SK-N-SH (cell line): ENCODE measurements at regions not wholly inside any gene's neighbourhood (a gene's known extent, or its start where the extent isn't known, plus 50 kb on each side); places are given as distances from the start of the nearest gene placed in this dataset.

Source experiments
- CTCF ChIA-PET: fragments of 300-600, 350-600 bp; formaldehyde crosslinking; extraction: SDS; loops from one replicate; lab custom pipeline; 2021; lab: Yijun Ruan, JAX
- POLR2A ChIA-PET: fragments of 350-600 bp; sonication (Branson Sonifier 250); formaldehyde crosslinking; extraction: SDS; loops from one replicate; lab custom pipeline; 2020; ENCODE audit warnings: antibody characterized with exemption, inconsistent platforms; lab: Yijun Ruan, JAX
- DNase-seq: peaks from one replicate; pipeline ENCODE4 v3.0.0; 2012
- H2AFZ ChIP-seq: fragments of 200-600 bp; sonication (generic); 2 replicates; pipeline ENCODE4 v1.8.1; 2016; ENCODE audit warnings: antibody characterized with exemption, mild to moderate bottlenecking, low read depth
- H3F3A ChIP-seq: fragments of 200-600 bp; sonication (generic); replicated peaks from 2 replicates; pipeline ENCODE3; 2016; ENCODE audit warnings: antibody characterized with exemption, mild to moderate bottlenecking; ENCODE audit not compliant: insufficient read depth
- H3K27ac ChIP-seq, 2 experiments: fragments of 200-500 bp in 1 of 2; fragments of 200-600 bp in 1 of 2; sonication (Bioruptor generic) in 1 of 2; sonication (generic), shearing (Covaris generic) in 1 of 2; 2 replicates each; pipeline versions ENCODE4 v1.5.1 to v1.6.1; 2014 to 2016; ENCODE audit warnings: low read depth in 2 of 2, inconsistent platforms in 1 of 2, low read length in 1 of 2, mild to moderate bottlenecking in 1 of 2, mixed read lengths in 1 of 2
- H3K27me3 ChIP-seq: fragments of 200-600 bp; sonication (generic), shearing (Covaris generic); 2 replicates; pipeline ENCODE4 v1.6.1; 2016; ENCODE audit warnings: mixed run types; ENCODE audit not compliant: insufficient read depth
- H3K36me3 ChIP-seq, 2 experiments: fragments of 200-500 bp in 1 of 2; fragments of 200-600 bp in 1 of 2; sonication (Bioruptor generic) in 1 of 2; sonication (generic) in 1 of 2; replicated peaks in 1 of 2; 2 replicates each; pipeline versions ENCODE3 to v1.5.1; 2014 to 2016; ENCODE audit warnings: low read length in 1 of 2, mild to moderate bottlenecking in 1 of 2; ENCODE audit not compliant: insufficient read depth in 2 of 2, control insufficient read depth in 1 of 2
- H3K4me1 ChIP-seq, 2 experiments: fragments of 200-500 bp in 1 of 2; fragments of 200-600 bp in 1 of 2; sonication (Bioruptor generic) in 1 of 2; sonication (generic), shearing (Covaris generic) in 1 of 2; 2 replicates each; pipeline versions ENCODE4 v1.5.1 to v1.6.1; 2014 to 2016; ENCODE audit warnings: low read depth in 1 of 2, low read length in 1 of 2, mixed run types in 1 of 2; ENCODE audit not compliant: insufficient read depth in 2 of 2, control insufficient read depth in 1 of 2
- H3K4me2 ChIP-seq: fragments of 200-600 bp; sonication (generic), shearing (Covaris generic); 2 replicates; pipeline ENCODE4 v1.6.1; 2017; ENCODE audit warnings: mixed run types
- H3K4me3 ChIP-seq, 2 experiments: fragments of 200-500 bp in 1 of 2; fragments of 200-600 bp in 1 of 2; sonication (Bioruptor generic) in 1 of 2; sonication (generic), shearing (Covaris generic) in 1 of 2; 2 replicates each; pipeline versions ENCODE4 v1.5.1 to v1.8.1; 2014 to 2016; ENCODE audit warnings: low read depth in 2 of 2, inconsistent platforms in 1 of 2, low read length in 1 of 2, mild to moderate bottlenecking in 1 of 2, mixed read lengths in 1 of 2, moderate library complexity in 1 of 2
- H3K79me2 ChIP-seq: fragments of 200-600 bp; sonication (generic); 2 replicates; pipeline ENCODE4 v1.8.1; 2017; ENCODE audit warnings: mild to moderate bottlenecking; ENCODE audit not compliant: insufficient read depth
- H3K9ac ChIP-seq: fragments of 200-600 bp; sonication (generic); 2 replicates; pipeline ENCODE4 v1.6.1; 2017; ENCODE audit warnings: mixed run types
- H3K9me2 ChIP-seq: fragments of 200-600 bp; sonication (generic); 2 replicates; pipeline ENCODE4 v1.6.1; 2017; ENCODE audit warnings: mixed run types
- H3K9me3 ChIP-seq: fragments of 200-600 bp; sonication (generic); 2 replicates; pipeline ENCODE4 v1.6.1; 2017; ENCODE audit warnings: mixed run types, mild to moderate bottlenecking, moderate library complexity
- H4K20me1 ChIP-seq: fragments of 200-600 bp; sonication (generic); 2 replicates; pipeline ENCODE4 v1.6.1; 2017; ENCODE audit warnings: mild to moderate bottlenecking, mixed run types; ENCODE audit not compliant: insufficient read depth
- CTCF ChIP-seq: fragments of 200-600 bp; sonication (generic); IDR thresholded peaks from 2 replicates; pipeline ENCODE4 v1.6.1; 2017; ENCODE audit warnings: antibody characterized with exemption, mild to moderate bottlenecking, moderate library complexity
- FOSL2 ChIP-seq: IDR thresholded peaks from 2 replicates; pipeline ENCODE4 v1.4.0; 2012; ENCODE audit warnings: low read depth, mild to moderate bottlenecking, moderate library complexity, borderline replicate concordance
- MEF2A ChIP-seq: IDR thresholded peaks from 2 replicates; pipeline ENCODE4 v1.4.0; 2012; ENCODE audit warnings: low read depth, borderline replicate concordance
- MXI1 ChIP-seq: IDR thresholded peaks from 2 replicates; pipeline ENCODE4 v1.6.1; 2012; ENCODE audit warnings: mild to moderate bottlenecking, low read depth, low read length, improper control_type of control experiment
- PBX3 ChIP-seq: IDR thresholded peaks from 2 replicates; pipeline ENCODE4; 2012
- POLR2AphosphoS5 ChIP-seq: IDR thresholded peaks from 2 replicates; pipeline ENCODE4 v1.6.1; 2012; ENCODE audit warnings: low read depth, low read length
- RAD21 ChIP-seq: IDR thresholded peaks from 2 replicates; pipeline ENCODE4 v1.6.1; 2012; ENCODE audit warnings: mild to moderate bottlenecking, low read length
- RFX5 ChIP-seq: IDR thresholded peaks from 2 replicates; pipeline ENCODE4 v1.6.1; 2012; ENCODE audit warnings: mild to moderate bottlenecking, improper control_type of control experiment, low read length
- SIN3A ChIP-seq: IDR thresholded peaks from 2 replicates; pipeline ENCODE4 v1.6.1; 2012; ENCODE audit warnings: low read depth, mild to moderate bottlenecking, low read length, moderate library complexity, borderline replicate concordance
- SMC3 ChIP-seq: IDR thresholded peaks from 2 replicates; pipeline ENCODE4 v1.6.1; 2012; ENCODE audit warnings: low read depth, low read length, improper control_type of control experiment
- TAF1 ChIP-seq: IDR thresholded peaks from 2 replicates; pipeline ENCODE4 v1.6.1; 2012; ENCODE audit warnings: low read depth, mild to moderate bottlenecking, low read length, moderate library complexity, borderline replicate concordance
- TEAD4 ChIP-seq: IDR thresholded peaks from 2 replicates; pipeline ENCODE4 v1.4.0; 2012; ENCODE audit warnings: mild to moderate bottlenecking, borderline replicate concordance; ENCODE audit not compliant: insufficient read depth
- USF2 ChIP-seq: fragments of 150-350 bp; IDR thresholded peaks from 2 replicates; pipeline ENCODE4 v1.6.1; 2017; ENCODE audit warnings: antibody characterized with exemption, low read length, low read depth, borderline replicate concordance
- ZBTB33 ChIP-seq: IDR thresholded peaks from 2 replicates; pipeline ENCODE4 v1.4.0; 2012; ENCODE audit warnings: low read depth, borderline replicate concordance
- WGBS: methylation state at CpG from one replicate; pipeline ENCODE4 v1.1.6; 2017; ENCODE audit warnings: low lambda C conversion rate; 5-methylcytosine and 5-hydroxymethylcytosine counted together

- H3F3A ChIP-seq: no peaks in the 10 kb centered on the region
- TF ChIP-seq FOSL2 (no peak), PBX3 (no peak), TEAD4 (no peak), SMC3 (no peak), TAF1 (no peak), RFX5 (no peak)
- H3K9me3 ChIP-seq: no peaks in the 10 kb centered on the region
- H3K79me2 ChIP-seq: no peaks in the 10 kb centered on the region
- H3K4me1 ChIP-seq: no peaks in the 10 kb centered on the region
- H3K36me3 ChIP-seq: no peaks in the 10 kb centered on the region
- no peak overlapping the region for H3K4me2 ChIP-seq
- no peaks in the 10 kb centered on the region for H3K9me2 ChIP-seq
- no peak overlapping the region for H3K4me3 ChIP-seq
- DNase-seq: no peak
- no peak overlapping the region for H2AFZ ChIP-seq
- H3K27me3 ChIP-seq: no peaks in the 10 kb centered on the region
- ChIA-PET CTCF (no interaction called here), POLR2A (no interaction called here)
- no peaks in the 10 kb centered on the region for H4K20me1 ChIP-seq
- 8% methylated on average over 5 of the region's 5 CpGs for WGBS
- no peak overlapping the region for H3K9ac ChIP-seq
- no peak overlapping the region for H3K27ac ChIP-seq
Measured at GRCh38 chr3:191869738-191870415, 408.9 kb downstream of the PYDC2 start.

GRCh38 chr3:191873736-191874135 is 412.8 kb downstream of the PYDC2 start:
- H3K9me2 ChIP-seq: no peaks in the 10 kb centered on the region
- no peaks in the 10 kb centered on the region for H4K20me1 ChIP-seq
- CTCF ChIA-PET: no interaction called here
- DNase-seq: no peak
- H3K4me2 ChIP-seq: no peak overlapping the region
- no peak overlapping the region for H3K9ac ChIP-seq
- H3K79me2 ChIP-seq: no peaks in the 10 kb centered on the region
- no peaks in the 10 kb centered on the region for H3K4me1 ChIP-seq
- H3K27me3 ChIP-seq: no peaks in the 10 kb centered on the region
- no peaks in the 10 kb centered on the region for H3K36me3 ChIP-seq
- no peak for TF ChIP-seq MXI1
- TF ChIP-seq ZBTB33: no peak
- TF ChIP-seq SIN3A: no peak
- TF ChIP-seq RFX5: no peak
- TF ChIP-seq CTCF: no peak
- TF ChIP-seq POLR2AphosphoS5: no peak
- no peak for TF ChIP-seq USF2
- no peak for TF ChIP-seq PBX3
- no peak for TF ChIP-seq MEF2A
- TF ChIP-seq RAD21: no peak
- TF ChIP-seq, all 33 proteins: peak for 0
- Histone ChIP-seq H3K4me3 (no peak overlapping the region), H3F3A (no peaks in the 10 kb centered on the region), H2AFZ (no peak overlapping the region), H3K27ac (no peak overlapping the region), H3K9me3 (no peaks in the 10 kb centered on the region)
- POLR2A ChIA-PET: no interaction called here
- WGBS: 0% methylated on average over 2 of the region's 2 CpGs
